GM18858 (cell line): ENCODE measurements at regions not wholly inside any gene's neighbourhood (a gene's known extent, or its start where the extent isn't known, plus 50 kb on each side); places are given as distances from the start of the nearest gene placed in this dataset.

Experiments used
- ATAC-seq: cut with Tn5 transposase; IDR thresholded peaks from one replicate; pipeline ENCODE4 v1.9.1; 2021; ENCODE audit not compliant: unreplicated experiment

GRCh38 chr18:73861771-73862170 is 285.9 kb downstream of the FBXO15 start:
- ATAC-seq = no peak

GRCh38 chr18:73859837-73860397 is 287.7 kb downstream of the FBXO15 start:
- no peak for ATAC-seq

- ATAC-seq = no peak
Measured at GRCh38 chr18:73852789-73853549, 294.7 kb downstream of the FBXO15 start.

- ATAC-seq = no peak
Measured at GRCh38 chr18:73850782-73851181, 296.9 kb downstream of the FBXO15 start.

GRCh38 chr18:73848656-73849055 is 299.0 kb downstream of the FBXO15 start:
- no peak for ATAC-seq

GRCh38 chr18:73843455-73843854 is 304.2 kb downstream of the FBXO15 start:
- ATAC-seq = no peak

GRCh38 chr18:73842795-73843394 is 304.7 kb downstream of the FBXO15 start:
- ATAC-seq = peak; percentile 84

- no peak for ATAC-seq
Measured at GRCh38 chr18:73841661-73842060, 306.0 kb downstream of the FBXO15 start.

GRCh38 chr18:73840319-73840945 is 307.2 kb downstream of the FBXO15 start:
- ATAC-seq = no peak

- ATAC-seq = no peak
Measured at GRCh38 chr18:73839441-73839840, 308.2 kb downstream of the FBXO15 start.

GRCh38 chr18:73838107-73838506 is 309.5 kb downstream of the FBXO15 start:
- ATAC-seq = no peak

GRCh38 chr18:73835656-73836364 is 311.8 kb downstream of the FBXO15 start:
- ATAC-seq = no peak

- no peak for ATAC-seq
Measured at GRCh38 chr18:73835039-73835438, 312.6 kb downstream of the FBXO15 start.

GRCh38 chr18:73831688-73832087 is 315.9 kb downstream of the FBXO15 start:
- ATAC-seq = no peak

GRCh38 chr18:73829146-73829545 is 318.5 kb downstream of the FBXO15 start:
- ATAC-seq = no peak

- ATAC-seq = no peak
Measured at GRCh38 chr18:73827801-73828200, 319.8 kb downstream of the FBXO15 start.

- no peak for ATAC-seq
Measured at GRCh38 chr18:73826098-73826497, 321.5 kb downstream of the FBXO15 start.

- ATAC-seq = no peak
Measured at GRCh38 chr18:73824671-73825070, 323.0 kb downstream of the FBXO15 start.

- no peak for ATAC-seq
Measured at GRCh38 chr18:73812423-73812822, 335.2 kb downstream of the FBXO15 start.

- ATAC-seq = no peak
Measured at GRCh38 chr18:73807551-73808192, 340.0 kb downstream of the FBXO15 start.

GRCh38 chr18:73805991-73806390 is 341.6 kb downstream of the FBXO15 start:
- no peak for ATAC-seq
